DND-41 (cell line): ENCODE measurements at regions not wholly inside any gene's neighbourhood (a gene's known extent, or its start where the extent isn't known, plus 50 kb on each side); places are given as distances from the start of the nearest gene placed in this dataset.

Experiments
- ATAC-seq: fragments of 200-7000 bp; cut with Tn5 transposase; 3 replicates; pipeline ENCODE4 v1.9.1; 2021; ENCODE audit warnings: low read depth; ENCODE audit not compliant: insufficient read depth
- DNase-seq: peaks from one replicate; pipeline ENCODE4 v3.0.0-alpha.2; 2020
- H2AFZ ChIP-seq: 2 replicates; pipeline ENCODE4 v1.6.0; 2012; ENCODE audit warnings: low read depth, low read length
- H3K27ac ChIP-seq: 2 replicates; pipeline ENCODE4 v1.5.1; 2012; ENCODE audit warnings: low read length, inconsistent platforms
- H3K27me3 ChIP-seq: fragments of 200-600 bp; sonication (generic); 2 replicates; pipeline ENCODE4 v1.6.0; 2012; ENCODE audit warnings: low read length, mild to moderate bottlenecking, inconsistent platforms; ENCODE audit not compliant: insufficient read depth, poor library complexity
- H3K36me3 ChIP-seq: 2 replicates; pipeline ENCODE4 v1.5.1; 2012; ENCODE audit warnings: low read length, inconsistent platforms; ENCODE audit not compliant: insufficient read depth
- H3K4me1 ChIP-seq: 2 replicates; pipeline ENCODE4 v1.5.1; 2012; ENCODE audit warnings: mild to moderate bottlenecking, low read length; ENCODE audit not compliant: insufficient read depth
- H3K4me2 ChIP-seq: 2 replicates; pipeline ENCODE4 v1.6.0; 2012; ENCODE audit warnings: mild to moderate bottlenecking, moderate library complexity, low read length, inconsistent platforms; ENCODE audit not compliant: insufficient read depth
- H3K4me3 ChIP-seq, 2 experiments: fragments of 200-600 bp in 1 of 2; shearing (Covaris generic) in 1 of 2; 2 replicates each; pipeline ENCODE4 v1.5.1; 2012 to 2016; ENCODE audit warnings: inconsistent platforms in 2 of 2, low read length in 2 of 2, mild to moderate bottlenecking in 2 of 2, low read depth in 1 of 2, moderate library complexity in 1 of 2
- H3K79me2 ChIP-seq: 2 replicates; pipeline ENCODE4 v1.6.0; 2012; ENCODE audit warnings: low read length, inconsistent platforms; ENCODE audit not compliant: insufficient read depth
- H3K9ac ChIP-seq: 2 replicates; pipeline ENCODE4 v1.6.0; 2012; ENCODE audit warnings: low read depth, mild to moderate bottlenecking, inconsistent platforms, low read length, moderate library complexity
- H3K9me3 ChIP-seq: 2 replicates; pipeline ENCODE4 v1.5.1; 2012; ENCODE audit warnings: low read length, moderate library complexity, mild to moderate bottlenecking, inconsistent platforms; ENCODE audit not compliant: insufficient read depth, severe bottlenecking
- H4K20me1 ChIP-seq: 2 replicates; pipeline ENCODE4 v1.6.0; 2012; ENCODE audit warnings: low read length; ENCODE audit not compliant: insufficient read depth
- EZH2 ChIP-seq: IDR thresholded peaks from 3 replicates; pipeline ENCODE4 v1.6.1; 2012; ENCODE audit warnings: borderline replicate concordance, low read depth, mild to moderate bottlenecking, moderate library complexity, low read length, inconsistent platforms; ENCODE audit not compliant: severe bottlenecking
- TF ChIP-seq, protein P1 (sequence below): IDR thresholded peaks from 2 replicates; pipeline ENCODE4 v1.5.1; 2012; ENCODE audit warnings: borderline replicate concordance, low read length, moderate library complexity, mild to moderate bottlenecking; ENCODE audit not compliant: poor library complexity, severe bottlenecking; ENCODE audit errors: extremely low read depth

DNA sequence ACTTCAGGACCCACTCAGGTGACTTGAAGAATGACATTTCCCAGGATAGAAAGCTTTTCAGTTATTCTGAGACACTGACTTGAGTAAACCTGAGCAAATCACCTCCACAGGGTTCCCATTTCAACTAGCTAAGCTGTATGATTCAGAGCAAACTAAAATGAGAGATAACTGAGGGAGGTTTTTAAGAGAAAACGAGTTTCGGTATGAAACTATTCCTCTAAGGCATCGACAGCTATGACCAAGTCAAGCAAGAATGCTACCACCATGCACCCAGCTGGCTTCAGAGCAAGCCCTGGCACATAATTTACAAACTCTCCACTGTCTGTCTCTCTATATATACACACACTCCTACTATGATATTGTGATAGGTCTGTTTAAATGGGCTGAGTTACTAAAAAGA lies 75.4 kb downstream of the PERP start:
- Histone ChIP-seq H3K4me3 (no peak overlapping the region), H3K9me3 (no peaks in the 10 kb centered on the region), H3K4me2 (no peak overlapping the region), H3K27ac (no peak overlapping the region), H2AFZ (no peak overlapping the region), H3K79me2 (no peaks in the 10 kb centered on the region), H3K9ac (no peak overlapping the region), H3K4me1 (no peaks in the 10 kb centered on the region), H3K36me3 (no peaks in the 10 kb centered on the region), H4K20me1 (no peaks in the 10 kb centered on the region), H3K27me3 (no peaks in the 10 kb centered on the region)
- ATAC-seq (no peak), DNase-seq (no peak)
- TF ChIP-seq, protein P1, sequence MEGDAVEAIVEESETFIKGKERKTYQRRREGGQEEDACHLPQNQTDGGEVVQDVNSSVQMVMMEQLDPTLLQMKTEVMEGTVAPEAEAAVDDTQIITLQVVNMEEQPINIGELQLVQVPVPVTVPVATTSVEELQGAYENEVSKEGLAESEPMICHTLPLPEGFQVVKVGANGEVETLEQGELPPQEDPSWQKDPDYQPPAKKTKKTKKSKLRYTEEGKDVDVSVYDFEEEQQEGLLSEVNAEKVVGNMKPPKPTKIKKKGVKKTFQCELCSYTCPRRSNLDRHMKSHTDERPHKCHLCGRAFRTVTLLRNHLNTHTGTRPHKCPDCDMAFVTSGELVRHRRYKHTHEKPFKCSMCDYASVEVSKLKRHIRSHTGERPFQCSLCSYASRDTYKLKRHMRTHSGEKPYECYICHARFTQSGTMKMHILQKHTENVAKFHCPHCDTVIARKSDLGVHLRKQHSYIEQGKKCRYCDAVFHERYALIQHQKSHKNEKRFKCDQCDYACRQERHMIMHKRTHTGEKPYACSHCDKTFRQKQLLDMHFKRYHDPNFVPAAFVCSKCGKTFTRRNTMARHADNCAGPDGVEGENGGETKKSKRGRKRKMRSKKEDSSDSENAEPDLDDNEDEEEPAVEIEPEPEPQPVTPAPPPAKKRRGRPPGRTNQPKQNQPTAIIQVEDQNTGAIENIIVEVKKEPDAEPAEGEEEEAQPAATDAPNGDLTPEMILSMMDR = no peak
- no peak for TF ChIP-seq EZH2

DNA sequence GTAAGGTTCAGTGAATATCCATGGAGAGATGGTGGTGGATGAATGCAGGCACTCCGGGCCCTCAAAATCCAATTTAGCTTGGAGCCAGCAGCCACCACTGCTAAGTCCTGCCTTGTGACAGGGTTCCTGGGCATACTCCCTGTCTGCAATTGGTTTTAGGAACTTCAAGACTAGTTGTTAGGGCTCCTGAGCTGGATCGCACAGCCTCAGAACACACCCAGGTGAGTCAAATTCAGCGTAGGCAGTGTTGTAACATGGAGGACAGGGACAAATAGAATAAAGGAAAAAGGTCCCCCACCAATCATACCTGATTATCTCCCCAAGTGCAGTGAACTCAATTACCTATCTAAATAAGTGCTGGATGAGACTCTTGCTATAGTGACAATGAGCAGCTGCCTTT lies 74.6 kb downstream of the PERP start:
- TF ChIP-seq, protein P1 = no peak
- no peak for TF ChIP-seq EZH2
- H3K4me3 ChIP-seq = no peak overlapping the region
- no peaks in the 10 kb centered on the region for H4K20me1 ChIP-seq
- no peak overlapping the region for H2AFZ ChIP-seq
- no peak overlapping the region for H3K4me2 ChIP-seq
- no peaks in the 10 kb centered on the region for H3K36me3 ChIP-seq
- no peak overlapping the region for H3K9ac ChIP-seq
- H3K4me1 ChIP-seq = no peaks in the 10 kb centered on the region
- no peaks in the 10 kb centered on the region for H3K79me2 ChIP-seq
- no peak for DNase-seq
- no peak overlapping the region for H3K27ac ChIP-seq
- H3K27me3 ChIP-seq = no peaks in the 10 kb centered on the region
- no peaks in the 10 kb centered on the region for H3K9me3 ChIP-seq
- no peak for ATAC-seq

DNA sequence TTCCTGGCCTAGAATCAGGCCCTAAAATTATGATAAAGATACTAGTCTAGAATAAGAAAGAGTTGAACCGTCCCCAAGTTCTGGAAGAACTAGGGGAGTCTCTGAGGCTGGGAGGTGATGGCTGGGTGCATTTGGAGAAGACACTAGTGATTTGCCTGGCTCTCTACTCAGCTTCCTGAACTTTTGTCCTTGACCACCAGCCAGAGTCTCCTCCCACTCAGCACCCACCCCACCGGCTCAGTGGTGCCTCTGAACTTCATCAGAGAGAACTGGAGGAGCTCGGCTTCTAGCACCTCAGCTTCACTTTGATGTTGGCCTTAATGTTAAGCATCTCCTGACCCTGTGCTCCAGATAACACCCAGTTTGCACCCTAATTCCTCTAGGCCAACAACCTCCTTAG lies 73.0 kb downstream of the PERP start:
- H3K4me3 ChIP-seq = no peak overlapping the region
- DNase-seq (no peak), ATAC-seq (no peak)
- H3K27ac ChIP-seq = no peak overlapping the region
- H3K9ac ChIP-seq = no peak overlapping the region
- H4K20me1 ChIP-seq = no peaks in the 10 kb centered on the region
- no peaks in the 10 kb centered on the region for H3K79me2 ChIP-seq
- H3K9me3 ChIP-seq = no peaks in the 10 kb centered on the region
- no peaks in the 10 kb centered on the region for H3K4me1 ChIP-seq
- no peak overlapping the region for H3K4me2 ChIP-seq
- H2AFZ ChIP-seq = no peak overlapping the region
- H3K27me3 ChIP-seq = no peaks in the 10 kb centered on the region
- TF ChIP-seq EZH2 = no peak
- TF ChIP-seq, protein P1 = no peak
- no peaks in the 10 kb centered on the region for H3K36me3 ChIP-seq

DNA sequence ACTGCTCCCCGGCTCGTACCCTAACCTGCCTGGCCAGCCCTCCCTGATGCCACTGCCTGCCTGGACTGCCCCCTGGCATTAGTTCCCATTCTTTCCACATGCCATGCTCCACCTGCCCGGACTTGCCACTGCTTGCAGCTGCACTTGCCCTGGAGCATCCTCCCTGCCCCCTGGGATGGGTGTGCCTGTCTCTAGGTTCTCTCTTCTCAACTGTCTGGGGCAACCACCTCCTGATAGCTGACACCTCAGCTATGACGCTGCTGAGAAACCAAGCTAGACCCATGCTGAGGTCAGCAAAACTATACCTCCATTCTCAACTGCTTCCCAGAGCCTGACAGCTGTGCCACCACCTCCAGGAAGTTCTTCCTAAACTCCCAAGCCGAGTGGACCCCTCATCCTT lies 72.1 kb downstream of the PERP start:
- no peaks in the 10 kb centered on the region for H3K79me2 ChIP-seq
- no peak overlapping the region for H3K27ac ChIP-seq
- no peaks in the 10 kb centered on the region for H3K4me1 ChIP-seq
- H3K4me2 ChIP-seq = no peak overlapping the region
- no peaks in the 10 kb centered on the region for H3K27me3 ChIP-seq
- TF ChIP-seq EZH2 = no peak
- TF ChIP-seq, protein P1 = no peak
- H3K4me3 ChIP-seq = no peak overlapping the region
- no peaks in the 10 kb centered on the region for H4K20me1 ChIP-seq
- H3K36me3 ChIP-seq = no peaks in the 10 kb centered on the region
- no peaks in the 10 kb centered on the region for H3K9me3 ChIP-seq
- DNase-seq (no peak), ATAC-seq (no peak)
- H3K9ac ChIP-seq = no peak overlapping the region
- H2AFZ ChIP-seq = no peak overlapping the region
